PC-9 (cell line): ENCODE measurements at regions not wholly inside any gene's neighbourhood (a gene's known extent, or its start where the extent isn't known, plus 50 kb on each side); places are given as distances from the start of the nearest gene placed in this dataset.

ENCODE experiments used
- BruUV-seq: library from RNA; stranded (reverse); fragments of 400-500 nt; replicated peaks from 2 replicates; lab custom pipeline; 2021; lab: Mats Ljungman, UMichigan
- CTCF ChIA-PET: fragments of 300-600 bp; sonication (Branson Sonifier 250); formaldehyde crosslinking; loops from one replicate; lab custom pipeline; 2022; ENCODE audit warnings: antibody characterized with exemption; lab: Charles Lee
- POLR2A ChIA-PET: fragments of 300-600 bp; sonication (Branson Sonifier 250); formaldehyde crosslinking; loops from one replicate; lab custom pipeline; 2022; ENCODE audit warnings: antibody characterized with exemption; ENCODE audit not compliant: unreplicated experiment; lab: Charles Lee
- DNase-seq, 2 experiments: peaks; one replicate each; pipeline versions ENCODE4 v3.0.0 to v3.0.0-alpha.2; 2015 to 2022; ENCODE audit warnings: mixed read lengths in 1 of 2
- H2AFZ ChIP-seq: fragments of 200-600 bp; sonication (generic); 2 replicates; pipeline ENCODE4 v1.8.1; 2017; ENCODE audit warnings: antibody characterized with exemption
- H3F3A ChIP-seq: fragments of 200-600 bp; sonication (generic); 2 replicates; pipeline ENCODE4 v1.8.1; 2017; ENCODE audit warnings: antibody characterized with exemption, mild to moderate bottlenecking, low read depth; ENCODE audit not compliant: insufficient read depth
- H3K27ac ChIP-seq: fragments of 200-600 bp; sonication (generic); 2 replicates; pipeline ENCODE4 v1.6.1; 2016; ENCODE audit warnings: mixed run types
- H3K27me3 ChIP-seq: fragments of 200-600 bp; sonication (generic); 2 replicates; pipeline ENCODE4 v1.6.1; 2016; ENCODE audit warnings: low read depth, mixed run types; ENCODE audit not compliant: insufficient read depth
- H3K36me3 ChIP-seq: fragments of 200-600 bp; sonication (generic); 2 replicates; pipeline ENCODE4 v1.6.1; 2016; ENCODE audit warnings: low read depth, mixed run types
- H3K4me1 ChIP-seq: fragments of 200-600 bp; sonication (generic); replicated peaks from 2 replicates; pipeline ENCODE4 v1.6.1; 2016; ENCODE audit warnings: mixed run types; ENCODE audit not compliant: insufficient read depth
- H3K4me2 ChIP-seq: fragments of 200-600 bp; sonication (generic); 2 replicates; pipeline ENCODE4 v1.6.1; 2017; ENCODE audit warnings: mixed run types
- H3K4me3 ChIP-seq: fragments of 200-600 bp; sonication (generic); 2 replicates; pipeline ENCODE4 v1.6.1; 2016; ENCODE audit warnings: mixed run types
- H3K79me2 ChIP-seq: fragments of 200-600 bp; sonication (generic); 2 replicates; pipeline ENCODE4 v1.6.1; 2017; ENCODE audit warnings: low read depth, mixed run types
- H3K9me2 ChIP-seq: fragments of 200-600 bp; sonication (generic); 2 replicates; pipeline ENCODE4 v1.8.1; 2017; ENCODE audit warnings: mild to moderate bottlenecking; ENCODE audit not compliant: insufficient read depth
- H3K9me3 ChIP-seq: fragments of 200-600 bp; sonication (generic); 2 replicates; pipeline ENCODE4 v1.8.1; 2016; ENCODE audit warnings: low read depth; ENCODE audit not compliant: insufficient read depth
- H4K20me1 ChIP-seq: fragments of 200-600 bp; sonication (generic); 2 replicates; pipeline ENCODE4 v1.8.1; 2017; ENCODE audit not compliant: insufficient read depth
- CTCF ChIP-seq: fragments of 200-600 bp; sonication (generic); conservative IDR thresholded peaks from 2 replicates; pipeline ENCODE4 v1.6.1; 2017; ENCODE audit warnings: mixed run types, antibody characterized with exemption, mild to moderate bottlenecking, moderate library complexity
- EZH2 ChIP-seq: fragments of 200-600 bp; sonication (generic); IDR thresholded peaks from 2 replicates; pipeline ENCODE4 v1.8.0; 2017; ENCODE audit warnings: antibody characterized with exemption, low read depth
- intact Hi-C: fragments of 100-400 bp; cut with micrococcal nuclease; formaldehyde crosslinking; loops from one replicate; pipeline ENCODE4 v1.10.0; 2022; ENCODE audit not compliant: unreplicated experiment

GRCh38 chr5:136714286-136714685 is 348.9 kb upstream of the TRPC7 start:
- Histone ChIP-seq H4K20me1 (no peaks in the 10 kb centered on the region), H3F3A (no peaks in the 10 kb centered on the region), H3K79me2 (no peaks in the 10 kb centered on the region), H3K4me2 (no peak overlapping the region), H3K9me2 (no peaks in the 10 kb centered on the region), H3K27ac (no peak overlapping the region), H3K4me1 (no peaks in the 10 kb centered on the region), H3K9me3 (no peaks in the 10 kb centered on the region), H2AFZ (no peak overlapping the region), H3K36me3 (no peaks in the 10 kb centered on the region), H3K27me3 (no peaks in the 10 kb centered on the region), H3K4me3 (no peak overlapping the region)
- BruUV-seq, result no TSS peak
- ChIA-PET CTCF (no interaction called here), POLR2A (no interaction called here)
- intact Hi-C loops, result no loop called here
- no peak for TF ChIP-seq CTCF
- no peak for TF ChIP-seq EZH2
- no peak for DNase-seq

DNA sequence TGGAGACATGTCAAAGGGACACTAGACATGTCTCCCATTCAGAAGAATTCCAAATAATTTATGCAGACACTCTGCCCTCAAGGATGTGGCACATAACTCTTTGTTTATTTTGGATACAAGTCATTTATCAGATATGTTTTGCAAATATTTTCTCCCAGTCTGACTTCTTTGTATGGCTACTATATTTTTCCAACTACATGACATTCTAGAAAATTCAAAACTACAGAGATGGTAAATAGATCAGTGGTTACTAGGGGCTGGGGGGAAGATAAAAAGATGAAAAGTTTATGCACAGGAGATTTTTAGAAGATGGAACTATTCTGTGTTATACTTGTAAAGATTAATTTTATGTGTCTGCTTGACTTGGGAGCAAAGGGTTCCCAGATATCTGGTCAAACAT is 347.3 kb upstream of the TRPC7 start:
- H3K27ac ChIP-seq, result no peak overlapping the region
- H4K20me1 ChIP-seq, result no peaks in the 10 kb centered on the region
- no peaks in the 10 kb centered on the region for H3K79me2 ChIP-seq
- H3K9me3 ChIP-seq, result no peaks in the 10 kb centered on the region
- BruUV-seq, result no TSS peak
- H2AFZ ChIP-seq, result no peak overlapping the region
- no peak for DNase-seq
- H3F3A ChIP-seq, result no peaks in the 10 kb centered on the region
- no peaks in the 10 kb centered on the region for H3K9me2 ChIP-seq
- H3K4me1 ChIP-seq, result no peaks in the 10 kb centered on the region
- intact Hi-C loops, result no loop called here
- H3K27me3 ChIP-seq, result no peaks in the 10 kb centered on the region
- H3K4me2 ChIP-seq, result no peak overlapping the region
- H3K36me3 ChIP-seq, result no peaks in the 10 kb centered on the region
- CTCF ChIA-PET, result no interaction called here
- no peak overlapping the region for H3K4me3 ChIP-seq
- TF ChIP-seq CTCF (no peak), EZH2 (no peak)
- POLR2A ChIA-PET, result no interaction called here

GRCh38 chr5:136710834-136711233 is 345.5 kb upstream of the TRPC7 start:
- DNase-seq, result no peak
- Histone ChIP-seq H3K4me1 (no peaks in the 10 kb centered on the region), H2AFZ (no peak overlapping the region), H3K9me2 (no peaks in the 10 kb centered on the region; the same call in 1 of the 2 replicates), H3K36me3 (no peaks in the 10 kb centered on the region), H3K9me3 (no peaks in the 10 kb centered on the region), H3K27me3 (no peaks in the 10 kb centered on the region), H4K20me1 (no peaks in the 10 kb centered on the region), H3F3A (no peaks in the 10 kb centered on the region), H3K27ac (no peak overlapping the region), H3K79me2 (no peaks in the 10 kb centered on the region), H3K4me3 (no peak overlapping the region), H3K4me2 (no peak overlapping the region)
- intact Hi-C loops, result no loop called here
- no peak for TF ChIP-seq CTCF
- TF ChIP-seq EZH2, result no peak
- ChIA-PET POLR2A (no interaction called here), CTCF (interaction anchor here (0.6 kb wide), 2 partner anchors 25 to 319 kb away, joined by 3 to 5 read pairs; no protein-coding TSS in a partner anchor)
- no TSS peak for BruUV-seq
